ENCODE measurements at regions not wholly inside any gene's neighbourhood (a gene's known extent, or its start where the extent isn't known, plus 50 kb on each side); places are given as distances from the start of the nearest gene placed in this dataset.

DNA sequence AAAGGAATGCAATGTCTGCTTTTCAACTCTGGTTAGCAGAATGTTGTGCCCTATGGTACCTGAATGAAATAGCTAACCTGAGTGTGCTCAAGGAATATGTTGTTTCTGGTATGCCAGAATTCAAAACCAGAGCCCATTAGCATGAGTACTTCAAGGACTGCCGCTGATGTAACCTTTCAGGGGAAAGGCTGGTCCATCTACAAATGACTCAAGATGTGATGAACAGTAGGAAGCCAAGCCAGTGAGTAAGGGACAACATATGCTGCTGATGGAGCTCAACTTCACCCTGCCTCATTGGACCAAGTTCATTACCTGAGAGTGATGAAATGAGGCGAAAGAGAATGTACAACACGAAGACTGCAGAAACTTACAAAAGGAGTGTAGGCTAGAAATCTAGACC, 95.7 kb upstream of the BMP2 start:
- TF ChIP-seq, protein P1, sequence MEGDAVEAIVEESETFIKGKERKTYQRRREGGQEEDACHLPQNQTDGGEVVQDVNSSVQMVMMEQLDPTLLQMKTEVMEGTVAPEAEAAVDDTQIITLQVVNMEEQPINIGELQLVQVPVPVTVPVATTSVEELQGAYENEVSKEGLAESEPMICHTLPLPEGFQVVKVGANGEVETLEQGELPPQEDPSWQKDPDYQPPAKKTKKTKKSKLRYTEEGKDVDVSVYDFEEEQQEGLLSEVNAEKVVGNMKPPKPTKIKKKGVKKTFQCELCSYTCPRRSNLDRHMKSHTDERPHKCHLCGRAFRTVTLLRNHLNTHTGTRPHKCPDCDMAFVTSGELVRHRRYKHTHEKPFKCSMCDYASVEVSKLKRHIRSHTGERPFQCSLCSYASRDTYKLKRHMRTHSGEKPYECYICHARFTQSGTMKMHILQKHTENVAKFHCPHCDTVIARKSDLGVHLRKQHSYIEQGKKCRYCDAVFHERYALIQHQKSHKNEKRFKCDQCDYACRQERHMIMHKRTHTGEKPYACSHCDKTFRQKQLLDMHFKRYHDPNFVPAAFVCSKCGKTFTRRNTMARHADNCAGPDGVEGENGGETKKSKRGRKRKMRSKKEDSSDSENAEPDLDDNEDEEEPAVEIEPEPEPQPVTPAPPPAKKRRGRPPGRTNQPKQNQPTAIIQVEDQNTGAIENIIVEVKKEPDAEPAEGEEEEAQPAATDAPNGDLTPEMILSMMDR (IDR thresholded peaks at IDR 0.05; ENCODE audit: low read depth, low read length): no peak
- TF ChIP-seq MYC (IDR thresholded peaks at IDR 0.05; ENCODE audit: low read depth, low read length): no peak
- TF ChIP-seq POLR2A (IDR thresholded peaks at IDR 0.05; ENCODE audit: extremely low read depth, insufficient read length): no peak
- TF ChIP-seq, protein P2, sequence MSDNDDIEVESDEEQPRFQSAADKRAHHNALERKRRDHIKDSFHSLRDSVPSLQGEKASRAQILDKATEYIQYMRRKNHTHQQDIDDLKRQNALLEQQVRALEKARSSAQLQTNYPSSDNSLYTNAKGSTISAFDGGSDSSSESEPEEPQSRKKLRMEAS (IDR thresholded peaks at IDR 0.05; ENCODE audit: low read depth, low read length): no peak

All from NB4 (cell line).